ENCODE measurements at regions not wholly inside any gene's neighbourhood (a gene's known extent, or its start where the extent isn't known, plus 50 kb on each side); places are given as distances from the start of the nearest gene placed in this dataset.

GRCh38 chr6:40037271-40037670 lies 103.0 kb upstream of the MOCS1 start:
- TF ChIP-seq CTCF (IDR thresholded peaks at IDR 0.05) (no peak), POLR2AphosphoS5 (IDR thresholded peaks at IDR 0.05) (no peak), POLR2A (IDR thresholded peaks at IDR 0.05) (no peak), EP300 (IDR thresholded peaks at IDR 0.05) (no peak)

Data from sigmoid colon (tissue), 4 donors.